ENCODE measurements at regions not wholly inside any gene's neighbourhood (a gene's known extent, or its start where the extent isn't known, plus 50 kb on each side); places are given as distances from the start of the nearest gene placed in this dataset.
"Not testable (repeated sequence)": the region's sequence is repeated elsewhere in the genome, so short reads cannot be mapped to it uniquely, and the experiment has no call there.

- POLR2A ChIA-PET; intact Hi-C loops (cut with micrococcal nuclease; ENCODE audit: unreplicated experiment); H3K4me3 ChIP-seq (ENCODE audit: low read depth in 2 of 2, low read length in 2 of 2); H3K27ac ChIP-seq (ENCODE audit: low read length); BruUV-seq (replicated peaks); H3K4me1 ChIP-seq (ENCODE audit: control insufficient read depth, insufficient read depth, low read length); CTCF ChIA-PET; H3K36me3 ChIP-seq (ENCODE audit: control insufficient read depth, insufficient read depth, low read length); ATAC-seq; DNase-seq (ENCODE audit: low read depth, low spot score); in situ Hi-C loops (cut with HindIII; ENCODE audit: low pct_unique_long_range_greater_than_20kb, low sequenced_read_pairs); H3K9me3 ChIP-seq (ENCODE audit: control insufficient read depth, insufficient read depth, low read depth, low read length); H3K27me3 ChIP-seq (ENCODE audit: control insufficient read depth, insufficient read depth, low read length): not testable (repeated sequence)
- peak; percentile 71 to 80 for TF ChIP-seq REST (IDR thresholded peaks at IDR 0.05; ENCODE audit: insufficient read depth in 1 of 2, low read depth in 2 of 2, low read length in 1 of 2)
Measured at GRCh38 chr21:13846718-13847117, 237.1 kb downstream of the POTED start.

GRCh38 chr21:13844574-13844973, 235.0 kb downstream of the POTED start:
- H3K27me3 ChIP-seq (ENCODE audit: control insufficient read depth, insufficient read depth, low read length); DNase-seq (ENCODE audit: low read depth, low spot score); in situ Hi-C loops (cut with HindIII; ENCODE audit: low pct_unique_long_range_greater_than_20kb, low sequenced_read_pairs); BruUV-seq (replicated peaks); H3K27ac ChIP-seq (ENCODE audit: low read length); H3K4me3 ChIP-seq (ENCODE audit: low read depth in 2 of 2, low read length in 2 of 2); H3K4me1 ChIP-seq (ENCODE audit: control insufficient read depth, insufficient read depth, low read length); H3K36me3 ChIP-seq (ENCODE audit: control insufficient read depth, insufficient read depth, low read length); H3K9me3 ChIP-seq (ENCODE audit: control insufficient read depth, insufficient read depth, low read depth, low read length); intact Hi-C loops (cut with micrococcal nuclease; ENCODE audit: unreplicated experiment); POLR2A ChIA-PET; CTCF ChIA-PET; ATAC-seq: not testable (repeated sequence)

GRCh38 chr21:13843081-13843480, 233.5 kb downstream of the POTED start:
- POLR2A ChIA-PET; CTCF ChIA-PET; BruUV-seq (replicated peaks); in situ Hi-C loops (cut with HindIII; ENCODE audit: low pct_unique_long_range_greater_than_20kb, low sequenced_read_pairs); H3K27me3 ChIP-seq (ENCODE audit: control insufficient read depth, insufficient read depth, low read length); DNase-seq (ENCODE audit: low read depth, low spot score); H3K4me1 ChIP-seq (ENCODE audit: control insufficient read depth, insufficient read depth, low read length); H3K27ac ChIP-seq (ENCODE audit: low read length); intact Hi-C loops (cut with micrococcal nuclease; ENCODE audit: unreplicated experiment); H3K36me3 ChIP-seq (ENCODE audit: control insufficient read depth, insufficient read depth, low read length); H3K4me3 ChIP-seq (ENCODE audit: low read depth in 2 of 2, low read length in 2 of 2); H3K9me3 ChIP-seq (ENCODE audit: control insufficient read depth, insufficient read depth, low read depth, low read length); ATAC-seq: not testable (repeated sequence)

GRCh38 chr21:13827666-13828065, 218.1 kb downstream of the POTED start:
- DNase-seq (ENCODE audit: low read depth, low spot score); H3K9me3 ChIP-seq (ENCODE audit: control insufficient read depth, insufficient read depth, low read depth, low read length); H3K36me3 ChIP-seq (ENCODE audit: control insufficient read depth, insufficient read depth, low read length); intact Hi-C loops (cut with micrococcal nuclease; ENCODE audit: unreplicated experiment); H3K27me3 ChIP-seq (ENCODE audit: control insufficient read depth, insufficient read depth, low read length); ATAC-seq; H3K4me1 ChIP-seq (ENCODE audit: control insufficient read depth, insufficient read depth, low read length); in situ Hi-C loops (cut with HindIII; ENCODE audit: low pct_unique_long_range_greater_than_20kb, low sequenced_read_pairs); H3K27ac ChIP-seq (ENCODE audit: low read length); POLR2A ChIA-PET; BruUV-seq (replicated peaks); CTCF ChIA-PET; H3K4me3 ChIP-seq (ENCODE audit: low read depth in 2 of 2, low read length in 2 of 2): not testable (repeated sequence)

Measured in Panc1 (cell line).